Osteocyte (in vitro differentiated cells): ENCODE measurements at regions not wholly inside any gene's neighbourhood (a gene's known extent, or its start where the extent isn't known, plus 50 kb on each side); places are given as distances from the start of the nearest gene placed in this dataset.

Source experiments
- DNase-seq: peaks from one replicate; pipeline ENCODE4 v3.0.0; 2021; ENCODE audit warnings: mixed read lengths; ENCODE audit not compliant: unreplicated experiment; ENCODE audit errors: extremely low spot score
- H3K27ac Mint-ChIP-seq: one replicate; pipeline ENCODE4 v1.8.0; 2021; ENCODE audit warnings: mild to moderate bottlenecking, mixed read lengths; ENCODE audit not compliant: unreplicated experiment
- H3K27me3 Mint-ChIP-seq: one replicate; pipeline ENCODE4 v1.8.0; 2021; ENCODE audit warnings: mixed read lengths; ENCODE audit not compliant: unreplicated experiment
- H3K36me3 Mint-ChIP-seq: one replicate; pipeline ENCODE4 v1.8.0; 2021; ENCODE audit warnings: mixed read lengths; ENCODE audit not compliant: unreplicated experiment
- H3K4me1 Mint-ChIP-seq: one replicate; pipeline ENCODE4 v1.8.0; 2021; ENCODE audit warnings: mixed read lengths; ENCODE audit not compliant: unreplicated experiment
- H3K4me3 Mint-ChIP-seq: one replicate; pipeline ENCODE4 v1.8.0; 2021; ENCODE audit warnings: mild to moderate bottlenecking, moderate library complexity, mixed read lengths; ENCODE audit not compliant: unreplicated experiment
- H3K9me3 Mint-ChIP-seq: one replicate; pipeline ENCODE4 v1.8.0; 2021; ENCODE audit warnings: mixed read lengths; ENCODE audit not compliant: unreplicated experiment
- CTCF ChIP-seq: fragments of 200-600 bp; sonication (generic); IDR thresholded peaks from 2 replicates; pipeline ENCODE4 v1.5.0; 2021; ENCODE audit warnings: antibody characterized with exemption, mild to moderate bottlenecking, moderate library complexity

GRCh38 chr14:98909251-98909944, 362.6 kb downstream of the BCL11B start:
- Mint-ChIP-seq H3K4me3 (no peak overlapping the region), H3K27ac (no peak overlapping the region), H3K9me3 (no peaks in the 10 kb centered on the region), H3K36me3 (no peaks in the 10 kb centered on the region), H3K4me1 (peaks cover 43% of the 10 kb centered on the region), H3K27me3 (peaks cover 6% of the 10 kb centered on the region)
- DNase-seq: no peak
- no peak for TF ChIP-seq CTCF

- H3K27ac Mint-ChIP-seq: no peak overlapping the region
- H3K27me3 Mint-ChIP-seq: peaks cover 8% of the 10 kb centered on the region
- no peaks in the 10 kb centered on the region for H3K36me3 Mint-ChIP-seq
- H3K4me1 Mint-ChIP-seq: peaks cover 43% of the 10 kb centered on the region
- DNase-seq: no peak
- TF ChIP-seq CTCF: no peak
- H3K4me3 Mint-ChIP-seq: no peak overlapping the region
- H3K9me3 Mint-ChIP-seq: no peaks in the 10 kb centered on the region
Observed at GRCh38 chr14:98910061-98910460, 361.9 kb downstream of the BCL11B start.

- H3K27ac Mint-ChIP-seq: no peak overlapping the region
- H3K36me3 Mint-ChIP-seq: no peaks in the 10 kb centered on the region
- peaks cover 22% of the 10 kb centered on the region for H3K27me3 Mint-ChIP-seq
- TF ChIP-seq CTCF: no peak
- H3K9me3 Mint-ChIP-seq: no peaks in the 10 kb centered on the region
- no peak overlapping the region for H3K4me3 Mint-ChIP-seq
- DNase-seq: no peak
- H3K4me1 Mint-ChIP-seq: peaks cover 27% of the 10 kb centered on the region
Observed at GRCh38 chr14:98912655-98913054, 359.3 kb downstream of the BCL11B start.

DNA sequence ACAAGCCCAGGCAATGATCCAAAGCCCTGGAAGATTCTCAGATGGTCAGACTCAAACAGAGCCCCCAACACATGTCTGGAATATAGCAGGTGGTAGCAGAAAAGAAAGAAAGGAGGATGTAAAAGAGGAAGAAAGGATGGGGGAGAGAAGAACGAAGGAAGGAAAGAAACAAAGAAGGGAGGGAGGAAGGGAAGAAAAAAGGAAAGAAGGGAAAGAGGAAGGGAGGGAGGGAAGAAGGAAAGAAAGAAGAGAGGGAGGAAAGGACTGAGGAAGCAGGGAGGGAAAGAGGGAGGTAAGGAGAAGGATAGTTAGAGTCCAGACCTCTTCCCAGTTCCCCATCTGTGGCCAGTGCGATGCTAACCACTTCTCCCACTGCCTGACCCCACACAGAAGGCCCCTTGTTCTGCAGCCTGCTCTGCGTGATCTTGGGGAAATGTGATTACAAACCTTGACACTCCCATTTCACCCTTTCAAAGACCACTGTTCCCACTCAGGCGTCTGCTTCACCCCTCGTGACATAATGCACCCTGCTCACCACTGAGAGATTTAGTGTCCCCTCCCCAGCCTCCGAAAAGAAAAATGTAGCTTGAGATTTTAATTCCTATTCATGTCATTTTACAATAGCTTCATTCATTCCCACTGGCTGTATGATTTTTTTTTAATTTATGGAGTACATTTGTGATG, 357.9 kb downstream of the BCL11B start:
- H3K4me1 Mint-ChIP-seq: peaks cover 15% of the 10 kb centered on the region
- no peak for DNase-seq
- no peak overlapping the region for H3K4me3 Mint-ChIP-seq
- no peak for TF ChIP-seq CTCF
- peaks cover 25% of the 10 kb centered on the region for H3K27me3 Mint-ChIP-seq
- no peak overlapping the region for H3K27ac Mint-ChIP-seq
- no peaks in the 10 kb centered on the region for H3K9me3 Mint-ChIP-seq
- H3K36me3 Mint-ChIP-seq: no peaks in the 10 kb centered on the region

DNA sequence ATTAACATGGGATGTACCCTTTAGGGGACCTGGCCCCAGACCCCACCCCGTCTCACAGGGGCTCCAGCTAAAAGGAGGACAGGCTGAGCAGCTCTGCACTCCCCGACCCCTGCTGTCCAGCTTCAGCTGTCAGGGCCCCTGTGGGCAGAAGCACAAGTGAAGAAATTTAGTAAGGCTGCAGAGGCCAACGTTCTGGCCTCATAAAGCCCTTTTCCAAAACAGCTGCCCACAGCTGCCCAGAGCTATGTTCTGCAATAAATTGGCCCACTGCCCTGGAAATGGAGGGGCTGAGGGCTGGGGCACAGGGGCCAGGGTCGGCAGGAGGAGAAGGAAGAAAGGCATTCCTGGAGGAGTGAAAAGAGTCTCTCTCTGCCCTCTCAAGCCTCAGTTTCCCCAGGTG, 357.1 kb downstream of the BCL11B start:
- H3K27me3 Mint-ChIP-seq: peaks cover 25% of the 10 kb centered on the region
- H3K4me3 Mint-ChIP-seq: no peak overlapping the region
- no peaks in the 10 kb centered on the region for H3K36me3 Mint-ChIP-seq
- DNase-seq: no peak
- H3K4me1 Mint-ChIP-seq: peaks cover 8% of the 10 kb centered on the region
- TF ChIP-seq CTCF: no peak
- no peaks in the 10 kb centered on the region for H3K9me3 Mint-ChIP-seq
- no peak overlapping the region for H3K27ac Mint-ChIP-seq
